ENCODE measurements at regions not wholly inside any gene's neighbourhood (a gene's known extent, or its start where the extent isn't known, plus 50 kb on each side); places are given as distances from the start of the nearest gene placed in this dataset.

GRCh38 chr16:73383195-73383987 is 335.5 kb upstream of the ZFHX3 start:
- no peak for DNase-seq (ENCODE audit: low read depth in 1 of 2, low spot score in 1 of 2)

GRCh38 chr16:73378471-73378870 is 330.5 kb upstream of the ZFHX3 start:
- no peak for DNase-seq (ENCODE audit: low read depth in 1 of 2, low spot score in 1 of 2)

- no peak for DNase-seq (ENCODE audit: low read depth in 1 of 2, low spot score in 1 of 2)
Observed at GRCh38 chr16:73371584-73372319, 323.8 kb upstream of the ZFHX3 start.

DNA sequence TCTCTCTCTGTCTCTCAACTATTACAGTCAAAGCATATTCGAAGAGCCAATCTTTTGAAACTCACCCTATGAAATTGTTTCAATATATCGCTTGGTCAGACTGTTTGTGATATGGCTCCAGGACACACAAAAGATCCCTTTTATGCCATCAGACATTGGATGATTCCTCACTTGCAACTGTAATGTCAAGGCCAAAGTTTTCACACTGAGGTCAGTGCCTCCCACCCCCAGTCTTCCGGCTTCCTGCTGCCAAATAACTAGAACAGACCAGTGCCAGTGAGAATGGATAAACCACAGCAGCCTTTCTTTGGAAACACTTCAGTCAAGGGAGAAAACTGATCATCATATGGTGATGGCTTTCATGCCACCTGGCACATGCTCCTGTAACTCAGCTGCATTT is 321.9 kb upstream of the ZFHX3 start:
- no peak for DNase-seq (ENCODE audit: low read depth in 1 of 2, low spot score in 1 of 2)

DNA sequence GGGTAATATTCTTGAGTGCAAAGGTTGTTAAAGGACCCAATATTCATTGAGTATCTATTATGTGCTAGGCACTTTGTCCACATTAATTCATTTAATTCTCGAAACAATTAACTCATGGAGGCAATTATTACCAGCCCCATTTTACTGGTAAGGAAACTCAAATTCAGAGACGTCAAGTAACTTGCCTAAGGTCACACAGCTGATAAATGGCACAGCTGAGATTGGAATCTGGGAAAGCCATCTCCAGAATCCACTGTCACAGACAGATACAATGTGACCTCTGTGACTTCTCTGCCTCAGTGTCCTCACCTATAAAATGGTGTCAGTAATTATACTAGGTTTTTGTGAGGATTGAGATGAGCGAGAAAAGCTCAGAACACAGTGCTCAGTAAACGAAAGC is 320.8 kb upstream of the ZFHX3 start:
- no peak for DNase-seq (ENCODE audit: low read depth in 1 of 2, low spot score in 1 of 2)

GRCh38 chr16:73365016-73365551 is 317.2 kb upstream of the ZFHX3 start:
- DNase-seq (ENCODE audit: low read depth in 1 of 2, low spot score in 1 of 2), result no peak

DNA sequence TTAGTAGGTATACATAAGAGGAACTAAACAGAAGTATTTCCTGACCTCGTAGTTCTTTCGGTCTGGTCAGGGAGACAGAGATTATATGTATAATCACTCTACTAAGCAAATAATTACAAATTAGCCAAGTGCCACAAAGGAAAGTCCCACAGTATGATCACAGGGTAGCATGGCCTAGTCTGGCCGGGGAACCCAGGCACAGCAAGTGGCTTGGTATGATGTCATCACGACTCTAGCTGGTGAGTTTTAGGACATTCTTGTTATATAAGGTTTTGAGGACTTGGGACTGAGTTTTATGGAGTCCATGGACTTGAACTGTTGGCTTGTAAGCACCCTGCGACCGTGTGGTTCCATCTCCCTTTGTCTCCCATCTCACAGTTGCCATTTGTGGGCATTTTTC is 316.5 kb upstream of the ZFHX3 start:
- no peak for DNase-seq (ENCODE audit: low read depth in 1 of 2, low spot score in 1 of 2)

GRCh38 chr16:73361061-73361460 is 313.1 kb upstream of the ZFHX3 start:
- no peak for DNase-seq (ENCODE audit: low read depth in 1 of 2, low spot score in 1 of 2)

- DNase-seq (ENCODE audit: low read depth in 1 of 2, low spot score in 1 of 2), result no peak
Observed at GRCh38 chr16:73356401-73357079, 308.6 kb upstream of the ZFHX3 start.

DNA sequence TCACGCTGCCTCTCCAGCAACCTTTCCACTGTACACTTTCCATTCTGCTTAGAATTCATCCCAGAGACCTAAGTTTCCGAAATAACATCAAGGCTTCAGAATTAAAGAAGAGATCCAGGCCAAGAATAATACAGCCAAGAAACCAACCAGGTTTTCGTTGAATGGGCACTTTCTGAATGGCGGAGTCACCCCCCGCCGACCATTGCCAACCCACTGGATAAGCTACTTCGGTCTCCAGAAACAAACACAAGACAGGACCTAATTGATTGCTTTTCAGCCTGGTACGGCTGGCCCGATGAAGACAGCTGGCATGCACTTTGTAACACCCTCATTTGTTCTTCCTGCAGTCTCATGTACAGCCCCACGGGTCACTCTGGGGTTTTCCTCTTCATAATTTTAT is 308.1 kb upstream of the ZFHX3 start:
- no peak for DNase-seq (ENCODE audit: low read depth in 1 of 2, low spot score in 1 of 2)

DNA sequence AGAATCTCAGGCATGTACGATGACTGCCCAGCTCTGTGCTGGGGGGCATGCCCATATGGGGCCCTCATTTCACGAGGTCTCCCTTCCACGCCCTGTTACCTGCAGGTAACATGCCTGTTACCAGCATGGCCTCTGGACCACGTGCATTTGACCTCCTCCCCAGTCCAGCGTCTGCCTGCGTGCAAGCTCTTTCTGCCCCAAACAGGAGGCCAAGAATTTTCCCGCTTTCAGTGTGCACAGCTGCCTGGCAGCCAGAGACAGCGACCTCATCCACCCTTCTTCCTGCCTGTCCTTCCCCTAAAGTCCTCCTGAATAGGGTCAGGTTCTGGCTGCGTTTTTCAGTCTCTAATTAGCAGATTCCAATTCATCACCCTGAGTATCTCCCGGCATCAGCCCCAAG is 306.5 kb upstream of the ZFHX3 start:
- no peak for DNase-seq (ENCODE audit: low read depth in 1 of 2, low spot score in 1 of 2)

- DNase-seq (ENCODE audit: low read depth in 1 of 2, low spot score in 1 of 2), result no peak
Observed at GRCh38 chr16:73350707-73351452, 303.0 kb upstream of the ZFHX3 start.

DNA sequence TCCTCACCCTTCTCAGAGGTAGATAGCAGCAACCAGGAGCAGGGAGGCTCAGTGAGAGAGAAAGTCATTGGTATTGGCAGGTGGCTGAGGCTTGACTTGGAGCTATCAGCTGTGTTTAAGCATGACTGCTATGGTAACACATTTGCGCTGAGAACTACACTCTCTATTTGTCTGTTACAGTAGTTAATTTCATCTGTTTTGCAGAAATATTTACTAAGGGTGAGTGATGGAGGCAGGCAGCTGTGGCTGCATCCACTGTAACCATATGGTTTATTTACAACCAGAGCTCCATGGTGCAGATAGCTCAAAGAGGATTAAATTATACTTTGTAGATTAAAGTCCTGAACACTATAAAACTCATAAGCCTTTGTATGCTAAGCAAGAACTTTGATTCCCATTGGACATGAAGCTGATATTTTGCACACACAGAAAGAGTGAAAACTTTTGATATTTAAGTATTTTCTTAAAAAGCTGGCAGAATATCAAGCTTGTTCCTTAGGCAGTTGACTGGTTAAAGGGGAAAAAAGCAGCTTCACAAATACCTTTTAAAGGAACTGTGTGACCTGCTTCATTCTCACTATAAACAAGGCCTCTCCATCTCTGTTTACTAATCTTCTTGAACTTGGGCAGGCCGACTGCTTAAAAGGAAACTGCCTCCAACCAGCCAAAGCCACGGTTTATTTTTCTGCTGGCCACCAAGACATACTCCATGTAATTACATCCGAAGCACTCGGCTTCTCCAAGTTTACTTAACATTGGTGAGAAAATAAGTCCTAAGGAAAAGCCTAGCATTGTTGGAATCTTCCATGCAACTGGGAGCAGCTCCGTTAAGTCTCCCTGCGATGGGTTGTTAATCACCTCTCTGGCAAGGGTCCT is 299.8 kb upstream of the ZFHX3 start:
- DNase-seq (ENCODE audit: low read depth in 1 of 2, low spot score in 1 of 2), result no peak

- DNase-seq (ENCODE audit: low read depth in 1 of 2, low spot score in 1 of 2), result no peak
Observed at GRCh38 chr16:73339821-73340220, 291.9 kb upstream of the ZFHX3 start.

GRCh38 chr16:73337373-73338296 is 289.7 kb upstream of the ZFHX3 start:
- no peak for DNase-seq (ENCODE audit: low read depth in 1 of 2, low spot score in 1 of 2)

DNA sequence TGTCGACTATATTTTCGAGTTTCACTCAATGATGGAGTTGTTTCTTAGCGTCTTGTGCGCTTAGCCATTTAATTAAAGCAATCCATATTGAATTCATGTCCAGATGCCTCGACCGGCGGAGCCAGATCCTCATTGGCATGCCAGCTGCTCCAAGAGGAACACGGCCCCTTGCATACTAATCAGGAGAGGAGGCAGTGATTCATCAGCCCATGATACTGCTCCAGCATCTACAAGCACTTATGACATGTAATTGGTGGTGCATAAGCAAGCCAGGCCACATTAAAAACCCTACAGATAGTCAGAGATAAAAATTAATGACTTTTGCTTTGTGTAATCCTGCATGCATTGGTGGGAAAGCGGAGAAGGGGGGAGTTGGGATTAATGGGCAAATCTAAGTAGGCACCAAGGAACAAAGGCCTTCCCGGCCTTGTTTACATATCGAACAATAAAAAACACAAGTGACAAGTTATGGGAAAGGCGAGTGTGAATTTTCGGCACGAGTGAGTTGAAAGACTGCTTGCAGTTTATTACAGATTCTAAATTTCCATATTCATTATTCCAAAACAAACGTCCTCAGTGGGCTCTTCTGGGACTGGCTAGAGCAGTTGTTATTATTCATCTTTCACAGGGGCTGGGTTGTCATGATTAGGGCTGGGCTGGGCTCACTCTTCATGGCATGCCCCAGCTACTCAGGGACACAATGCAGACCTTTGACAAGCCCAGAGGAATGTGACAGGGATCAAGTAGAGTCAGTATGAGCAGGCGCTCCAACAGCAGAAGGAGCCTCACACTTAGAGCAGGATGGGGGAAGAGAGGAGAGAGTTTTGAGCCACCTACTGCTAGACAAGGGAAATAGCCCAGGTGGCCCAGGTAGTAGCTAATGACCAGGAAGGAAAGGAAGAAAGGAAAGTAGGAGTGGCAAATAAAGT is 281.7 kb upstream of the ZFHX3 start:
- no peak for DNase-seq (ENCODE audit: low read depth in 1 of 2, low spot score in 1 of 2)

DNA sequence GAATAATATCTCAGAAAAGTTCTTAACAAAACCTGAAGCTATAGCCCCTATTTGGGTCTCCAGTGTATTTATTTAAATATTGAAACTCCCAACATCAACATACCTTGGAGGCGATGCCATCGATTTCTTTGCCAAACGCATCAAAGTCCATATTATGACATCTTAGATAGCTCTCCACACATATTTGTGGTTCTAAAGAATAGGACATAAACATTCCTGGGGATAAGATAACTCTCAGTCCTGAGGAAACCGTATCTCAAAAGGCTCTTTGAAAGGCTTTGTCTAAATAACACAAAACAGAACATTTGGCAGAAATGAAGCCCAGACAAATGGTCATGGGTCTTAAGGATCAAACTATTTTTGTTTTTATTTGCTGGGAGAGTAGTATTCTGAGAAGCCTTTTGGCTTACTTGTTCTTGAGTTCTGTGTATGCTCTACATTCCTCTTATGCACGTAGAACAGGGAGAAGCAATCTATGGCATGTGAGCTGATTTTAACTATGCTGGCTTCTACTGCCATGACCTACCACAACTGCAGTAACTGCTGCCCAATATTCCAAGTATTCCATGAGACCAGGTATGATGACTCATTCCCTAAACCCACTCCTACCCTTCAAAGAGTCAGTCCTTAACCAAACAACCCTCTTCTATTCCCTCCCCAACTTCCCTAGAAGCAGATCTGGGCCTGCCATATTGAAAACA is 279.0 kb upstream of the ZFHX3 start:
- DNase-seq (ENCODE audit: low read depth in 1 of 2, low spot score in 1 of 2), result no peak

Measured in activated CD4-positive, alpha-beta T cell treated with anti-CD3 and anti-CD28 coated beads, Interleukin-2, amount 50 U/mL, for 24 hours (primary cell).